ENCODE measurements at regions not wholly inside any gene's neighbourhood (a gene's known extent, or its start where the extent isn't known, plus 50 kb on each side); places are given as distances from the start of the nearest gene placed in this dataset.
"Not testable (repeated sequence)": the region's sequence is repeated elsewhere in the genome, so short reads cannot be mapped to it uniquely, and the experiment has no call there.

DNA sequence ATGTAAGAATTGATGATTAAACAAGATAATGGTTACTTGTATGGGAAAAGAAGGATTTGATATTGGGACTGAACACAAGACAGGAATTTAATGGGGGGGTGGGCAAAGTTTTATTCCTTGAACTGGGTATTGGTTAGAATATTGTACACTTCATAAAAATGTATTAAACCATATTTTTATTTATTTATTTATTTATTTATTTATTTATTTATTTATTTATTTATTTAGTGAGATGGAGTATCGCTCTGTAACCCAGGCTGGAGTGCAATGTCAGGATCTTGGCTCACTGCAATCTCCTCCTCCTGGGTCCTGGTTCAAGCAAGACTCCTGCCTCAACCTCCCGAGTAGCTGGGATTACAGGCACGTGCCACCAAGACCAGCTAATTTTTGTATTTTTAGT lies 287.1 kb upstream of the SLITRK5 start:
- DNase-seq, result no peak

DNA sequence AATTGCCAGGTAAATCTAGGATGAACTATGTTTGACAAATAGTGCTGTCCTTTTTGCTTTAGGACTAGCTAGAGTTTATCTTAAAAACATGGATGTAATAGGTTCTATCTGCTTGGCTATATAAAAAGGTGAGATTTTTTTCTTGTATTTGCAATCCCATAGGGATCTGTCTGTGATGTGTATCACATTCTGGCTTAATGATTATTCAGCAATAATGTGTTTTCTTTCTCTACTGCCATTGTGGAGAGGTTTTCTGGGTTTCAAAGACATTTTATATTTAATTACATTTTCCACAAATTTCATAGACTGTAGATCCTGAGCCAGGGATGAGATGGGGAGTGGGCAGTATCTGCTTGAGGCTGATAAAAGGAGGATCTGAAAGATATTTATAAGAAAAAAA lies 277.8 kb upstream of the SLITRK5 start:
- no peak for DNase-seq

DNA sequence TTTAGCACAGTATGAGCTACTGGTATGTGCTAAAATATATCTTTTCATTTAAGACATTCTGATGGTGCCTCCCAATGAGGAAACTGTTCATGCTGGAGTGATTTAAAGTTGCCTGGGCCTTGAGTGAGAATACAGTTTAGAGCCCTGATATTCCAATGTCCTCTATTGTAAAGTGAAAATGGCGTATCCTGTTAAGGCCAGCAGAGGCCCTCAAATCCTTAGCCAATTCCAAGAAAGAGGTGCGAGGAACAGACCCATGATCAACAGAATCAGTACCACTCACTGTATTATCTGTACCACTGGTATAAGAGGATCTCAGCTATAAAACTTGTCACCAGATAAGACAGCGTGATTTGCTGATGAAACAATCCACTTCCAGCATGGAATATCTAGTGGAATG lies 273.1 kb upstream of the SLITRK5 start:
- DNase-seq, result no peak

DNA sequence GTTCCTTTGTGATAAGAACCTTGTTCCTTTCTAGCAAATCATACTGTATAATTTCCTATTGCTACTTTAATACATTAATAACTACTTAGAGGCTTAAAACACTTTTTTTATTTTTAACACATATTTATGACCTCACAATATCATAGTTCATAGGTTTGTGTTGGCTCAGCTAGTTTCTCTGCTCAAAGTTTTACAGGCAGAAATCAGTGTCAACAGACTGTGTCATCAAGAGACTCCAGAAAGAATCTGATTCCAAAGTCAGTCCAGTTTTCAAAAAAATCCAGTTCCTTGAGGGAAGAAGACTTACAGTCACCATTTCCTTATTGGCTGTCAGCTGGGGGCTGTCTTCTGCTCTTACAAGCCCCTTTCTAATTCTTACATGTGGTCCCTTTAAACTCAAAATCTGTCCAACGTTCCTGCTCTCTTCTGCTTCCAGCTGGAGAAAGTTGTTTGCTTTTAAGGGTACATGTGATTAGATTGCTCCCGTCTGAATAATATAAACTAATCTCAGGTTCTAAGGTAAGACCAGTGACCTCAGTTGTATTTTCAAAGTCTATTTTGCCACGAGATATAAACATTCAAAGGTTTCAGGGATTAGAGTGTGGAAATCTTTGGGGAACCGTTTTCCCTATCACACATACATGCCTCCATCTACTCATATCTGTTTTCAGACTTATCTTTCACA lies 267.3 kb upstream of the SLITRK5 start:
- no peak for DNase-seq

DNA sequence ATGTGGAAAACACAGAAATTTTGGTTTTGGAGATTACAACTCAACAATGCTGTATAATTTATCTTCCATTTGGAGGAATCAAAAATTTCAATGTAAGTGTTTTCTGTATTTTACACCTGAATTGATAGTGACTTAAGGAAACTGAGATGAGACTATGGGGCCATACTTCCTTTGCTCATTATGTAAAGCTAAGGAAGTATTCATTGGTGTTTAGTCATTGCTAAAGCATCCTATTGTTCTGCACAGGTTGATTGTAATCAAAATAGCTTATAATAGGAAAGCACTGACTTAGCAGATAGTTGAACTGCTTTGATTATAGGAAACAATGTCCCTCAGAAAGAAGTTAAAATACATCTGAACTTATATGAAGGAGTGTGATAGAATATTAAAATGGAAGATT lies 244.4 kb upstream of the SLITRK5 start:
- no peak for DNase-seq

DNA sequence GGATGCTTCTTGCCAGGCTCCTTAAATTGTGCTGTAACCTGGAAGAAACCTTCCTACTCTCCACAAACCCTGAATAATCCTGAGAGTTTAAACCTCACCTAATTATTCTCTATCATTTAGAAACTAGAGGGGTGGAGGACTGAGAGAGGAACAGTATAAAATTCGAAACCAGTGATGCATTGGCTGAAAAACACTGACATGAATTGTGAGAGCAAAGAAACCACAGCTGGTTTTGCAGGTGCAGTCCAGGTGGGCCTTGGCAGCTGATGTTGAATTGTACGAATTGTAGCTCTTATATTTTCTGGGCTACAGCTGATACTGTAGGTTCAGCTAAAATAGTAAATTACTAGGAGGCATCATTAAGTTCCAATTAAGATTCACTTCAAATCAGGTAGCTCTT lies 227.0 kb upstream of the SLITRK5 start:
- no peak for DNase-seq

DNA sequence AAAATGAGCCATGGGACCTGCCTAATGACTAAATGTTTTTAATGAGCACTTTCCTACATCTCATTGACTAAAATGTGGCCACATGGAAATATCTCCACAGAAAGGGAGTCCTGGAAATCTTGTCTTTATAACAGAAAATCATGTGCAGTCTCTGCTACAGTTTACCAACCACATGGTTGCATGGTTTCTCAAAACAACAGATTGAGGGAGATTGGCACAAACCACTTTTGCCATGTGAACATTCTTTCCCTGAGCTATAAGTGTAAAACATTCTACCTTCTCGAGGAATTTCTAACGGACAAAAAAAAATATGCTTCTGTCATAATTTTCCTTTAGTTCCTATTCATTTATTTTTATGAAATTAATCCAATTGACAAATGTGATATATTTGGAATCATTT lies 218.9 kb upstream of the SLITRK5 start:
- DNase-seq, result no peak

DNA sequence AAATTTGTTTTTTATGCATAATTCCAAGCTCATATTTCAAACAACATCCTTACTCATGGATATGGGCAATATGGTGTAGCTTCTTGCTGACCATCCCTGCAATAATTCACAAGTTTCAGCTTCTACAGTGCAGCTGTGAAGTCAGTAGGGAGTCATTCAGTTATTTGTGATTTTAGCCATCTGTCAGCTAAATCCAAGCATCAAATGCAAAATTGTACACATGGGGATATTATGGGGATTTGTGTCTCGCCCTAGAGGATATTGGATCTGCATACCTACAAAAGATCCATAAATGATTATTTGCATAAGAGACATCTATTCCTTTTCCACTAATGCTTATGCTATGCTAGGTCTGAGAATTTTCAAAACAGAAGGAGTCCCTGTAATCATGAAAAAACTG lies 217.9 kb upstream of the SLITRK5 start:
- DNase-seq, result no peak

DNA sequence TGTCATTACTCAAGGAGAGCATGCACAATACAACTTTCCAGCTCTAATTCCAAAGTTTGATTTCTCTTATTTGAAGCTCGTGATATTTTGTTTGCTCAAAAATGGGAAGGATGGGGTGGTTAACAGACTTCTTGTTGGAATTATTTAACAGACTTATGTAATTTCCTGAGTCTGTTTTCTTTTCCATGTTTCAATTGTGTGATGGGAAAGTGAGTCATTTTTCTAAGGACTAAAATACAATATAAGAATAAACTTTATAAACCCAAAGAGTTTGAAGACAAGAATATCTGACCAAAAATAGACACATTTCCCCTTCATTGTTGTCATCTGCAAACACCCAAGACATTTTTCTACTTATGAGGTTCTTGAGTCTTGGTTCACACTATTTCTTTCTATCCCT lies 211.8 kb upstream of the SLITRK5 start:
- no peak for DNase-seq

DNA sequence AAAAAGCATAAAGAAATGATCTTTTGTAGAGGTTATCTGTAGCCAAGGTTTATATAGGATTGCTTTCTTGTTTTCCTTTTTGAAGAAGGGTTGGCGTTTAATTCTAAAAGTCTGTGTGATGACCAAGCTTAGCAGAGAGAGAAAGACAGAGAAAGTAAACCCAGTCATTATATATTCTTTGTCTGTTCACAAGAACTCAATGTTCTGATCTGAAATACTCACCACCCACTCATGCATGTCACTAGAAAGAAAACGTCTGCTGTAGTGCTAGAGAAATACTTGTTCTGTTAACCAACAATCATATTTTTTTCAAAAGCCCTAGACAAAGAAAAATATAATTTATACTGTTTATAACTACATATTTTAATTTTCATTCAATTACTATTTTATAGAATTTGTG lies 173.7 kb upstream of the SLITRK5 start:
- no peak for DNase-seq

DNA sequence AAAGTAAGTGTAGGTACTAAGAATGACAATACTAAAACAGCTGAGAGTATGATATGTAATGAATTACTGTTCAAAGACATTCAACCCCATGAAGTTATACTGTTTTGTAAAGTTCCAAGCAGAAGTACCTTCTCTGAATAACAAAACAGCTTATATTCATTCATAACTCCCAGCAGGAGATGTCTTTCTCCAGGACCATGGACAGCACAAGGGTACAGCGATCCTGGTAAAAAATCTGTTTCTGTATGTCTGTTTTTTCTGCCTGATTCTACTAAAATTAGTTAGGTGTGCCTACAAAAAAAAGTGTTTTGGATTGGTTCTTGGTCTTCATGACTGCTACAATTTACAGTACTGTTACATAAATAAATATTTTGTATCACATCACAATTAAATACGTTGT lies 172.5 kb upstream of the SLITRK5 start:
- DNase-seq, result no peak

DNA sequence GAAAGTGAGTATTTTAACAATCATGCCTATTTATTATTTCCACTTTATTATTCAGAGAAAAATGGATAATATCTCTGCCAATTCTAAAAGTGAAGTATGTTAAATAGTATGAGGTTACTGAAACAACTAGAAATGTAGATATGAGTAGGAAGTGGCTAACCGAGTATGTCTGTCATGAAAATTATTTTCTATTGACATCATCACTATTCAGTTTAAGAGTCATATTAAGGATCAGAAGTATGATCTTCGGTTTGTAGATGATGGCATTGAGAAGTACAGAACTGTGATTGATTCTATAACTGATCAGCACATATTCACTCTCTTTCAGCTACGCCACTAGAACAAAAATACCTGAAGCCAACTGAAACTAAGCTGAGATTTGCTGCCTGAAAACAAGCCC lies 146.4 kb upstream of the SLITRK5 start:
- no peak for DNase-seq

DNA sequence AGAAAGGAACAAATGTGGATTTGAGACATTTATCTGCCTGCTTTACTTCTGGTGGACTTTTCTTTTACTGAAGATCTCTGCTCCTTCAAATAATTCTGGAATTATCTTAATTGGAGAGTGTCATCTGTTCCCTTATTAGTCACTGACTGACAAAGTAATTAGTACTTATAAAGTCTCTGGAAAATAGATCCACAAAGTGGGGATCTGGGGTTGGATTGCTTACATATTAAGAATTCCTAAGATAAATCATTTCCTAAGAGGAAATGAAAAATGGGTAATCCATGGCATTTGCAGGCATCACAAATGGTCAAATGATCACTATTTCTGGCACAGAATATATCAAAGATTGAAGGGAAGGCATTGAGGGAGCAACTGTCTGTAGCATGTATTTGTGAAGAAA lies 137.4 kb upstream of the SLITRK5 start:
- DNase-seq, result no peak

DNA sequence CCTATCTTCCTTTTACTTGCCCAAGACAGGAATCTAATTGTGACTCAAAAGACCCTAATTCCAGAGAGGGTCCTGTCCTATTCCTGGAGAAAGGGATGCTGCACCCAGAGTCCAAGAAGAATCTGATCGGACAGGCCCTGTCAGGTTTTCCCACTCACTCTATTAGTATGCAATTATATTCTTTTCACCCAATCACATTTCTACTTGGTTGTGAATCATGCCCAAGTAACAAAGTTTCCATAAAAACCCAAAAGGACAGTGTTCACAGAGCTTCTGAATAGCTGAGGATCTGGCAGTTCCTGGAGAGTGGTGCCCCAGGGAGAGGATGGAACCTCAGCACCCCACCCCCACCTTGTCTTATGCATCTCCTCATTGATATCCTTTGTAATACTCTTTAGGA lies 135.3 kb upstream of the SLITRK5 start:
- no peak for DNase-seq

DNA sequence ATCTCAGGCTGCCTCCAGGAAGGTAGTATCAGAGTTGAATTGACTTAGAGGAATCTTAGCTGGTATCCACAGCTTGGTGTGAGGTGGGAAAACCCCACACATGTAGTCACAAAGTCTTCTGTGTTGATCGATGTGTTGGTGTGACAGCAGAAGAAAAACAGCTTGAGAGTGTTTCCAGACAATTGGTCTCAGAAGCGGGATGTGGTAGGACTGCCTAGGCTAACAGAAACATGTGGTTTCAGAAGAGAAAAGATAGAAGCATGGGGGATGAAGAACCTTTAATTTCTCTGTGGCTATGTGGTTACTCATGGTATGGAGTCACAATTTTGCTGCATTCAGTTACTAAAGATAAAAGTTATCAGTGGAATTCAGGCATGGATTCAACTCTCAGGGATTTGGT lies 134.7 kb upstream of the SLITRK5 start:
- DNase-seq, result no peak

DNA sequence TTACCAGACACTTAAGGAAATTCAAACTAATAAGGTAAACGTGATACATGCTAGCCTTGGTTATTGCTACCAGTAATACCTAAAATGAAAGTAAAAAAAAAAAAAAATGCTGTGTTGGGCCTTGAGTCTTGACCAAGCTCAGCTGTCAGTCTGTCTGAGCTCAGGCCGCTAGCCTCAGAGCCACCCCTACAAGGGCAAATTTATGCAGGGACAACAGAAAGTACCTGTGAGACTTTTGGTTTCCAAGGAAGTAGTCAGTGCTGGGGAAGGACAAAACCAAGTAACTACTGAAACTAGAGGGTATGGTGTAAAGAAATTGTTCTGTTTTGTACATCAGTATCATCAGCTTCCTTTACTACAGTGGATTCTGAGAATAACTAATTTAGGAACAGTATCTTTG lies 134.3 kb upstream of the SLITRK5 start:
- no peak for DNase-seq

DNA sequence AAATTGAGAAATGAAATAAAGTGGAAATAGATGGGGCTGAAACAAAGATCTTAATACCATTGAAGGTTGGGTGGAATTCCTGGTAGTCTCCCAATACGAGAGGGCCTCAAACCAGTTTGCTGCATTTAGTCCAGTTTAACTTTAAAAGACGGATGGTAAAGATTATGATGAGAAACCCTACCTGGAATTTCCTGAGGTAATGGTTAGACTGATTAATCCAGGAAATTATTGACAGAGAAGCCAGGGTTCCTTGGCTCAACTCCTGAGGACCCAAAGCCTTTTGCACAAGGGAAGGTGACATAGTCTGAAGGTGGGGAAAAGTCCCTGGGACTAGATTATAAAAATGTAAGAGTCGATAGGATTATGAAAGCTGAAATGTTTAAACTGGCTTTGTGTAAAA lies 133.2 kb upstream of the SLITRK5 start:
- DNase-seq, result no peak

DNA sequence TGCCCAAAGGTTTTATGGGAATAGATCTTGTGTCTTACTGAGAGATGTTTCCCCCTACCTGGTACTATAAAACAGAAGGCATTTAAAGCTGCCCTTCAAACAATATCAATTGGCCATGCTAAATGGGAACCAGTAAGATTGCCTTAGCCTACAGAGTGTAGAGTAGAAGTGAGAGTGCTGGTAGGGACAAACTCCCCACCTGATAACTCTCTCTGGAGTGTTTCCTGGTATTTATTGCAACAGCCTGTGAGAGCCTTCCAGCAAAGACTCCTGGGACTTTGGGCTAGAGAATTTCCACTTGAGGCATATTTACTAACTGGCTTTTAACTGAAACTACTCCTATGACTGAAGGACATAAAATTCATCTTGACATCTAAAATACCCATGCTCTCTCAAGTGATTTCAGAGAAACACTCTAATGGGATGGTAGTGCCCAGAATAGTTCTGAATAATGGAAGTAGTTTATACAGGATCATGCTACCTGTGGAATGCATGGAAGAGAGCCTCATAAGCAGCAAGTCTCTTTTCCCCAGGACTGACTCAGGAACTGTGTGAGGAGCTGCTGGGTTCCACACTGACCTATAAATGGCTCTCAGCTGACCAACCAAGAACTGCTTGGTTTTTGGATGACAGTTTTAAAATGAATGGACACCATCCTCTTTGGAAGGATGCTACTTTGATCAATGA lies 132.7 kb upstream of the SLITRK5 start:
- no peak for DNase-seq

DNA sequence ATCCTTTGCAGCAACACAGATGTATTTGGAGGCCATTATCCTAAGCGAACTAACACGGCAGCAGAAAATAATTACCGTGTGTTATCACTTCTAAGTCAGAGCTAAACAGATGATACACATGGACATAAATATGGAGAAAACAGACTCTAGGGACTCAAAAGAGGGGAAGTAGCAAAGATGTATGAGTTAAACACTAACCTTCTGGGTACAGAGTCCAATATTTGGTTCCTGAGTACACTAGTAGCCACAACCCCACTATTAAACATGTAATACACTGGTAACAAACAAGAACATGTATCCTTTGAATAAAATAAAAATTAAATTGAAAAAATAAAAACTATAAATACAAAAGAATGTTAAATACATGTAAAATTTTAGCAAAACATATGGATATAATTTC lies 118.0 kb upstream of the SLITRK5 start:
- no peak for DNase-seq

DNA sequence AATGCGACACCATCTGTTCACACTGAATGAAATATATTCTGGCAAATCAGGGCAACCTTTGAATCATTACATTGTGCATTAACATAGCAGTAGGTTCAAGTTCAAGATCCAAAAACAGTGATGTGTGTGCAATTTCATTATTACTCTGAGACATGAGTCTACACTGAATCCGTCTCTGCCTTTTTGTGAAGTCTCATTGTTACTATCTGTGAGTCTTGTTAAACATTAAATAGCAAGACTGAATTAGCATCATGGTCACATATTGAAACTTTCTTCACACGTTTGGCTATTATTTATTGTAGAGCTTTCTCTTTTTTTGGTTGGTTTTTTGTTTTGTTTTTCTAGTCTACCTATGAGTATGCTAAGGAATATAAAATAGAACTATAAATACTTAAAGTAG lies 117.1 kb upstream of the SLITRK5 start:
- no peak for DNase-seq

DNA sequence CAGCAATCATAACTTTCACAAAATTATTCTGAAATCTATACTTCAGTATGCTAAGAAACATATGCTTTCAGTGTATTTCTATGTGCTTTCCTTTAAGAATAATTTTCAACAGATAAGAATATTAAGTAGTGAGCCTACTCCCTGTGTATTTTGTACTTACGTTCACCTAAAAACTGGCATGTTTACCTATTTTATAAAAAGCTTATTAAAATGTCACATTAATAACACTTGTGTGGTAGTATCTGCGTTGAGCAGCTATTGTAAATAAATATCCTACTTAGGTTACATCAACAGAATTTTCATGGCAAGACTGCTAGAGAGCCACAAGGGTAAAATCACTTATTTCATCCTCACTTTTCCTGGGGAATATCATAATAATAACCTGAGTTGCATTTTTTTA lies 113.4 kb upstream of the SLITRK5 start:
- DNase-seq, result no peak

DNA sequence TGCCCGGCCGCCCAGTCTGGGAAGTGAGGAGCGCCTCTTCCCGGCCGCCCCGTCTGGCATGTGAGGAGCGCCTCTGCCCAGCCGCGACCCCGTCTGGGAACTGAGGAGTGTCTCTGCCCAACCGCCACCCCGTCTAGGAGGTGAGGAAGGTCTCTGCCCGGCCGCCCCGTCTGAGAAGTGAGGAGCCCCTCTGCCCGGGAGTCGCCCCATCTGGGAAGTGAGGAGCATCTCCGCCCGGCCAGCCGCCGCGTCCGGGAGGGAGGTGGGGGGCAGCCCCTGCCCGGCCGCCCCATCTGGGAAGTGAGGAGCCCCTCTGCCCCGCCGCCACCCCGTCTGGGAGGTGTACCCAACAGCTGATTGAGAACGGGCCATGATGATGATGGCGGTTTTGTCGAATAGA lies 109.6 kb upstream of the SLITRK5 start:
- not testable (repeated sequence) for DNase-seq

DNA sequence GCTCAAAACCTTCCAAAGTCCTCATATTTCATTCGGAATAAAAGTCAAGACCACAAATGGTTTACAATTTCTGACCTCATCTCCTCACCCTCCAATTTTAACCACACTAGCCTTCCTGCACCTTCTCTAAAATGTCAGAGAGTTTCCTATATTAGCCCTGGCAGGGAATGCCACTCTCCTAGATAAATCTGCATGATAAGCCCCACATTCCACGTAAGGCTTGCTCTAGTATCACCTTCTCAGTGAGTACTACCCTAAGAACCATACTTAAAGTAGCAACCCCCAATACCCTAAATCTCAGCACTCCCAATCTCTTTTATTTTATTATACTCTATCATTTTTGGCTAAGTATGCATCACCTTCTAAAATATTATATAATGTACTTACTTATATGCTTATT lies 100.5 kb upstream of the SLITRK5 start:
- DNase-seq, result no peak

DNA sequence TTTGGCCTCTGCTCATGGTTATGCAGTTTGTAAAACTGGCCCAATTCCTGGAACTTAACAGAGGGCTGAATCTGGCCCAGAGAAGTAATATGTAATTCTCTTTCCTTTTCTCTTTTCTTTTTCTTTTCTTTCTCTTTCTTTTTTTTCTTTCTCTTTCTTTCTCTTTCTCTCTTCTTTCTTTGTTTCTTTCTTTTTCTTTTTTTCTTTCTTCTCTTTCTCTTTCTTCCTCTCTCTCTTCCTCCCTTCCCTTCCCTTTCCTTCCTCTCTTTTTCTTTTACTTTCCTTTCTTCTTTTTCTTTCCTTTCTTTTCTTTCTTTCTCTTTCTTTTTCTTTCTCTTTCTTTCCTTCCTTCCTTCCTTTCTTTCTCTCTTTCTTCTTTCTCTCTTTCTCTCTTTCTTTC lies 88.8 kb upstream of the SLITRK5 start:
- no peak for DNase-seq

DNA sequence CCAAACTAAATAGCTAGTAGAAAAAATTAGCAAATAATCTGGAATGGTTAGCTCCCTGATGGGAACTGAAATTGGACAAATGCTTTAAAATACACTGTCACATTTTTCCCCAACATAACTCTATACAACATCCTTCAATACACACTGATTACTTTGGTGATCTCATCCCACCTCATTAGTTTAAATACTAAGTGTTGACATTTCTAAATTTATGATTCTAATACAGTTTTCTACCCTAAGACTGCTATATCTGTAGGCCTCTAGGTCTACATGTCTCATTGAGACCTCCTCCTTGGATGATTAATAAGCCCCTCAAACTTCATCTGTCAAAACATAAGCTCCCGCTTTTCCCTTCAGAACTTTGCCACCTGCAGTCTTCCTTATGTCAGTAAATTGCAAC lies 80.7 kb upstream of the SLITRK5 start:
- DNase-seq, result no peak
